ENCODE measurements at regions not wholly inside any gene's neighbourhood (a gene's known extent, or its start where the extent isn't known, plus 50 kb on each side); places are given as distances from the start of the nearest gene placed in this dataset.

Small RNAs in the stretch of these regions (microRNA-seq; reads per million reads assigned to microRNA genes)
- 0 reads per million in 2 donors for gene MIR1233-2

Measured in heart right ventricle (tissue), 2 donors.